Panc1 (cell line): ENCODE measurements at regions not wholly inside any gene's neighbourhood (a gene's known extent, or its start where the extent isn't known, plus 50 kb on each side); places are given as distances from the start of the nearest gene placed in this dataset.

Experiments used
- ATAC-seq: fragments of 200-7000 bp; cut with Tn5 transposase; 2 replicates; pipeline ENCODE4 v1.9.1; 2020; ENCODE audit warnings: mild to moderate bottlenecking, moderate library complexity
- BruUV-seq: library from RNA; stranded (reverse); fragments of 400-500 nt; replicated peaks from 2 replicates; lab custom pipeline; 2021; lab: Mats Ljungman, UMichigan
- CTCF ChIA-PET: fragments of 300-600 bp; sonication (Branson Sonifier 250); formaldehyde crosslinking; loops from one replicate; lab custom pipeline; 2022; ENCODE audit warnings: antibody characterized with exemption; lab: Charles Lee
- POLR2A ChIA-PET: fragments of 300-600 bp; sonication (Branson Sonifier 250); formaldehyde crosslinking; loops from one replicate; lab custom pipeline; 2022; ENCODE audit warnings: antibody characterized with exemption; lab: Charles Lee
- DNase-seq: peaks from one replicate; pipeline ENCODE4 v3.0.0-alpha.2; 2010; ENCODE audit warnings: low read depth, low spot score
- H3K27ac ChIP-seq: 2 replicates; pipeline ENCODE4 v1.5.1; 2011; ENCODE audit warnings: mild to moderate bottlenecking, low read length, inconsistent platforms
- H3K27me3 ChIP-seq: fragments of 200-500 bp; sonication (Bioruptor generic); 2 replicates; pipeline ENCODE4 v1.6.0; 2014; ENCODE audit warnings: low read length, inconsistent platforms; ENCODE audit not compliant: control insufficient read depth, insufficient read depth
- H3K36me3 ChIP-seq: fragments of 200-500 bp; sonication (Bioruptor generic); 2 replicates; pipeline ENCODE4 v1.5.1; 2014; ENCODE audit warnings: inconsistent platforms, mild to moderate bottlenecking, low read length, moderate library complexity; ENCODE audit not compliant: control insufficient read depth, insufficient read depth
- H3K4me1 ChIP-seq: 2 replicates; pipeline ENCODE4 v1.5.1; 2011; ENCODE audit warnings: inconsistent platforms, mild to moderate bottlenecking, low read length, moderate library complexity; ENCODE audit not compliant: control insufficient read depth, insufficient read depth
- H3K4me3 ChIP-seq, 2 experiments: 2 replicates each; pipeline ENCODE4 v1.5.1; 2011 to 2012; ENCODE audit warnings: low read depth in 2 of 2, low read length in 2 of 2, mild to moderate bottlenecking in 2 of 2, inconsistent platforms in 1 of 2, moderate library complexity in 1 of 2
- H3K9me3 ChIP-seq: fragments of 200-500 bp; sonication (Bioruptor generic); 2 replicates; pipeline ENCODE4 v1.5.1; 2014; ENCODE audit warnings: low read depth, mild to moderate bottlenecking, inconsistent platforms, low read length, moderate library complexity; ENCODE audit not compliant: control insufficient read depth, insufficient read depth
- CTCF ChIP-seq: fragments of 450-650 bp; IDR thresholded peaks from 2 replicates; pipeline ENCODE4 v1.5.1; 2017; ENCODE audit warnings: mild to moderate bottlenecking
- POLR2AphosphoS5 ChIP-seq: IDR thresholded peaks from 2 replicates; pipeline ENCODE4 v1.6.1; 2012; ENCODE audit warnings: mild to moderate bottlenecking, low read depth, low read length, moderate library complexity
- REST ChIP-seq, 2 experiments: IDR thresholded peaks; 2 replicates each; pipeline ENCODE4 v1.6.1; 2011 to 2012; ENCODE audit warnings: low read depth in 2 of 2, control low read depth in 1 of 2, low read length in 1 of 2, mild to moderate bottlenecking in 1 of 2, moderate library complexity in 1 of 2; ENCODE audit not compliant: insufficient read depth in 1 of 2
- SIN3A ChIP-seq: IDR thresholded peaks from 2 replicates; pipeline ENCODE4 v1.6.1; 2012; ENCODE audit warnings: low read depth, mild to moderate bottlenecking, low read length, moderate library complexity, borderline replicate concordance; ENCODE audit not compliant: insufficient read depth
- TCF7L2 ChIP-seq: IDR thresholded peaks from 2 replicates; pipeline ENCODE4 v1.6.1; 2011; ENCODE audit warnings: mild to moderate bottlenecking, low read depth, low read length, inconsistent platforms
- in situ Hi-C: cut with HindIII; loops from 2 replicates; pipeline ENCODE4 v1.10.0; 2016; ENCODE audit warnings: low sequenced_read_pairs, low pct_unique_long_range_greater_than_20kb
- intact Hi-C: fragments of 100-400 bp; cut with micrococcal nuclease; formaldehyde crosslinking; loops from one replicate; pipeline ENCODE4 v1.10.0; 2022; ENCODE audit not compliant: unreplicated experiment

DNA sequence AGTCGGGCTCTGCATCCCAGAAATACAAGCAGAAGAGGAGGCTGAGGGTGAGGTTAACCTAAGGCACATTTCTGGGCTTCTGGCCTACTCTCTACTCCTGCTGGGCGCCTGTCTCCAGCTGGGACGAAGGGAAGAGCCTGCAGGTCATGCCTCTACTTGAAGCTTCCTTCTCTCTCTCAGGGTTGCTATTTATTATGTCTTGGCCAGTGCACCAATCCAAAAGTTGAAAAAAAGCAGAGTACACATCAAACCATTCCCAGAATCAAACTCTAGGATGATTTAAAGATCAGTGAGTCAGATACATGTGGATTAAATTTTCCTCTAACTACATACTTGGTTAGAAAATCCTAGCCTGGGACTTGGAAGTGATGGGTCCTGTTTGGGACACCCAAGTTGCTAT is 60.2 kb upstream of the CDON start:
- no peaks in the 10 kb centered on the region for H3K9me3 ChIP-seq
- ATAC-seq (no peak), DNase-seq (no peak)
- BruUV-seq = no TSS peak
- POLR2A ChIA-PET = no interaction called here
- CTCF ChIA-PET = no interaction called here
- H3K36me3 ChIP-seq = no peaks in the 10 kb centered on the region
- no peaks in the 10 kb centered on the region for H3K27me3 ChIP-seq
- TF ChIP-seq TCF7L2 (no peak), SIN3A (no peak), REST (IDR thresholded peaks at IDR 0.05; ENCODE audit: insufficient read depth in 1 of 2, low read depth in 2 of 2, low read length in 1 of 2) (no peak), POLR2AphosphoS5 (no peak), CTCF (no peak)
- intact Hi-C loops (no loop called here), in situ Hi-C loops (no loop called here)
- H3K27ac ChIP-seq = no peak overlapping the region
- H3K4me1 ChIP-seq = no peaks in the 10 kb centered on the region
- no peak overlapping the region for H3K4me3 ChIP-seq

- ATAC-seq (no peak), DNase-seq (no peak)
- no peaks in the 10 kb centered on the region for H3K27me3 ChIP-seq
- intact Hi-C loops (no loop called here), in situ Hi-C loops (no loop called here)
- ChIA-PET POLR2A (no interaction called here), CTCF (no interaction called here)
- TF ChIP-seq TCF7L2 (no peak), CTCF (no peak), POLR2AphosphoS5 (no peak), REST (IDR thresholded peaks at IDR 0.05; ENCODE audit: insufficient read depth in 1 of 2, low read depth in 2 of 2, low read length in 1 of 2) (no peak), SIN3A (no peak)
- H3K9me3 ChIP-seq = no peaks in the 10 kb centered on the region
- H3K4me1 ChIP-seq = peaks cover 8% of the 10 kb centered on the region
- no TSS peak for BruUV-seq
- H3K27ac ChIP-seq = no peak overlapping the region
- H3K36me3 ChIP-seq = no peaks in the 10 kb centered on the region
- no peak overlapping the region for H3K4me3 ChIP-seq
Observed at GRCh38 chr11:126121296-126121695, 58.6 kb upstream of the CDON start.
